GM18951 (cell line): ENCODE measurements at regions not wholly inside any gene's neighbourhood (a gene's known extent, or its start where the extent isn't known, plus 50 kb on each side); places are given as distances from the start of the nearest gene placed in this dataset.

Experiments used
- POLR2A ChIP-seq: IDR thresholded peaks from 4 replicates; pipeline ENCODE4 v1.6.1; 2011; ENCODE audit warnings: mild to moderate bottlenecking; ENCODE audit not compliant: insufficient read length, insufficient read depth; ENCODE audit errors: extremely low read depth
- in situ Hi-C: fragments of 300-500 bp; cut with MboI; formaldehyde crosslinking; loops from one replicate; pipeline ENCODE4 v1.12.0; 2022; ENCODE audit warnings: low sequenced_read_pairs, mixed read lengths, inconsistent platforms; ENCODE audit not compliant: unreplicated experiment

DNA sequence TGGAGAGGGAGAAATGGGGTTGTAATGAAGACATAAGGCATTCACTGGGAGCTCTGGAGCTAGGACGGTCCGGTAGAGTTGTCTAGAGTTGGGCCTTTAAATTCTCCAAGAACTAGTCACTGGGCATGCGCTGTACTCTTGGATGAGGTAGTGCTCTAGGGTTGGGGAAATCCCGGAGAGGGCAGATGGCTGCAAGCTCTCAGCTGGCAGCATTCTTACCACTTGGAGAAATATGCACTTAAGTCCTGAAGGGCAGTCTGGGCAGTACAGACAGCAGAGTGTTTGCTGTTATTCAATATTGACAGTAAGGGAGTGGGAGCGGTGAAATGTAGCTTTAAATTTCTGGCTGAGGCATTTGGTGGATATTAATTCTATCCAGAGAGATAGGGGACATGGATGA lies 214.6 kb downstream of the RDH14 start:
- in situ Hi-C loops: no loop called here
- TF ChIP-seq POLR2A: no peak

GRCh38 chr2:18342901-18343300 lies 217.6 kb downstream of the RDH14 start:
- TF ChIP-seq POLR2A: no peak
- in situ Hi-C loops: no loop called here

GRCh38 chr2:18339326-18339725 lies 221.1 kb downstream of the RDH14 start:
- no peak for TF ChIP-seq POLR2A
- in situ Hi-C loops: no loop called here

GRCh38 chr2:18336975-18337374 lies 223.5 kb downstream of the RDH14 start:
- in situ Hi-C loops: no loop called here
- no peak for TF ChIP-seq POLR2A

GRCh38 chr2:18332477-18332876 lies 228.0 kb downstream of the RDH14 start:
- TF ChIP-seq POLR2A: no peak
- in situ Hi-C loops: no loop called here

DNA sequence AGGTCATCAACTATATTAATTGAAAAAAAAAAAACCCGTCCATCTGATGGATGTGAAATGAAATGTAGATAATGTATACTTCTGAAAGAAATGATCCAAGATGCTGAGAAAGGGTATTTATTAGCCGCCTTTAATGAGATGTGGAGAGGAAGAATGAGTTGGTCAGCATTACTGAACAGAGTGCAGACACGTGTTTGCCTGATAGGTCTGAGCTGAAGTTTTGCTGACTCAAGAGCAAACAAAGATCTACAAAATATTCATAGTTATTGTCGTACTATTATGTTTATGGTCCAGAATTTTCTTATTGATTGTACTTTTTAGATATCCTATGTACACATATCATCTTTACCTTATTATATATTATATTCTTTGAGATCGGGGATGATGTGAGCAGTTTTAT lies 235.3 kb downstream of the RDH14 start:
- in situ Hi-C loops: no loop called here
- TF ChIP-seq POLR2A: no peak

DNA sequence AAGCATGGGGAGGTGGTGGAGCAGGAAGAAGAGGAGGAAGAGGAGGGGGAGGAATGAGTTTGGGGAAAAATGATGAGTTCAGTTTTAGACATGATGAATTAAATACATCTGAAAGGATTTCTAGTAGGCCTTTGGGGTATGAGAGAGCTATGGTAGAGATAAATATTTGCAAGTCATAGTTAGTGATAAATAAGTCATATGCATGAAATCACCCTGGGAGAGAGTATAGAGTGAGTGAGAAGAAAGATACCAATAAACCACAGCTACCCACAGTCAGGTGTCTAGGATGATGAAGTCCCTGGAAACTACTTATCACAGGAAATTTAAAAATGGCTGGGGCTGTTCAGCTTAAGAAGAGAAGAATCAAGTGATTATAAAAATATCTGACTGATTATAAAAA lies 240.5 kb downstream of the RDH14 start:
- in situ Hi-C loops: no loop called here
- TF ChIP-seq POLR2A: no peak

GRCh38 chr2:18317017-18317416 lies 243.4 kb downstream of the RDH14 start:
- in situ Hi-C loops: no loop called here
- TF ChIP-seq POLR2A: no peak

- in situ Hi-C loops: no loop called here
- TF ChIP-seq POLR2A: no peak
These were observed 247.6 kb downstream of the RDH14 start for GRCh38 chr2:18312818-18313217.

DNA sequence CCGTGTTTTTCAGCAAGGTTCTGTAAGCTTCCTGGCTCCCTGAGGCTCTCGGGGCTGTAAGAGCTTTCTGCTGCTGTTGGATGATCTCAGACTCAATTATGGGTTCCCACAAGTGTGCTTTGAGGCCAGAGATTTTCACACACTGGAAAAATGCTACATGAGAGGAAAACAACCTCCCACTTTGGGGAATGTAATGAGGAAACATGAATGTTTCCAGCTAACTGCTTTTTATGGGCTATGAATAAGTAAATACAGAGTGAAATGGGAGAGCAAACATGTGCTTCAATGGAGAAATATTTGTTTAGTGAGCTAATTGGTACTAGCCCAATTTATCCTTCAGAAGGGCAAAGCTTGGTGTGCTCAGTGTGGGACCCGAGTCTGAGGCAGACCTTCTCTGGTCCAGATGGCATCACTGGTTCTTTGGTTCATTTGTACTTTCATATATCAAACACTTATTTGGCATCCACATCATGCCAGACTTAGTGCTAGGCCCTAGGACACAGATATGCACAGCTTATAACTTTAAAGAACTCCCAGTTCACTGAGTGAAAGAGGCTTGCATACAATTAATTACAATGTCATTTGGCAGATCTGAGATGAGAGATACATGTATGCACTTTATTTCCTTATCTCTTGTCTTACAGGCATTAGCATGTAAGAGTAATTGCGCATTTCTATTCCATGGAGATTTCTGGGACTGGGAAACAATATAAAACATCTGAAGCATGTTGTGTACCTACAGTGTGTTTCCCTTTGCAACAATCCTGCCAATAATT lies 248.8 kb downstream of the RDH14 start:
- TF ChIP-seq POLR2A: no peak
- in situ Hi-C loops: no loop called here

- no peak for TF ChIP-seq POLR2A
- in situ Hi-C loops: no loop called here
These were observed 250.8 kb downstream of the RDH14 start for GRCh38 chr2:18309627-18310026.

DNA sequence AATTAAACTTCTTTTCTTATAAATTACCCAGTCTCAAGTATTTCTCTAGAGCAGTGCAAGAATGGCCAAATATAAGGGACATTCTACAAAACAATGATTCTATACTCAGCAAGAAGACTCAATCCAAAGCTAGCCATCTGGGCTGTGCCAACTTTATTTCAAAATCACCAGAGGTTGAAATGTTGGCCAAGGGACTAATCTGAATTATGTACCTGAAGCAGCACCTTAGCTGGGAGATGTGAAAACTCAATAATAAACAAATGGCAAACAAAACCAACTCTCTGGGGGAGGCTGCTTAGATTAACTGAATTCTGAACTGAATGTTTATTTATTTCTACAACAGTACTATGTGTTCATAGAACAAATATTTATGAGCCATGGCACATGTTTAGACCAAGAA lies 251.3 kb downstream of the RDH14 start:
- no peak for TF ChIP-seq POLR2A
- in situ Hi-C loops: no loop called here

- in situ Hi-C loops: no loop called here
These were observed 255.6 kb downstream of the RDH14 start for GRCh38 chr2:18304849-18305248.

DNA sequence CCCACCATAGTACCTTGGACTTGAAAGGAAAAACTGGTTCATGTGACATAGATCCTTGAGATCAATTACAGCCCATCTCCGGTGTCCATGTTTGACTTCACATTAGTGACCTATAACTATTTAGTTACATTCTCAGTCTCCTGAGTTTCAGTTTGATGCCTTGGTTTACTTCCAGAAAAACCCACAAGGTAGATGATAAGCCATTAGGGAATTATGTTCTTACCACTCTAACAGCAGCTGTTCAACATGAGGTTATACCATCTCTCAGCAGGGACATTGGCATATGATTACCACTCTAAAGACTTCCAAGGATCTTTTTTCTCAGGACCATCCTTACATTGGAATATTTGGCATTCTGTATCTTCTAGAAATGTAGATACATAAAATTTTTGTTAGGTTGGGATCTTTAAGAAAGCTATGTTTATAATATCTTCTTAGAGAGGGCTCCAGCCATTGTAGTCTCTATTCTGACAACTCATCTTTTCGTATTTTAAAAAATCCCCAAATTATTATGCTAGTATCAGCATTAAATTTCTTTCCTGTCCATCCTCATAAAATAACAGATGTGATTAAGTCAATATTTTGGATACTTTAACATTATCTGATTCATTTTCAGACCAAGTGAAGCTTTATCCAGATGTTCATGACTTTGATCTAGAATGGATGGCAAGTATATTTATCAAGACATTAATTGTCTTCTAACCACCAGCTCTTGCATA lies 258.9 kb downstream of the RDH14 start:
- in situ Hi-C loops: no loop called here
- TF ChIP-seq POLR2A: no peak

More at GRCh38 chr2:18304849-18305248, 255.6 kb downstream of the RDH14 start:
- no peak for TF ChIP-seq POLR2A
